ENCODE measurements at regions not wholly inside any gene's neighbourhood (a gene's known extent, or its start where the extent isn't known, plus 50 kb on each side); places are given as distances from the start of the nearest gene placed in this dataset.

- DNase-seq (ENCODE audit: low read depth, low spot score), result no peak
- H4K20me1 ChIP-seq (ENCODE audit: control insufficient read depth, extremely low read depth, insufficient read depth, low read length), result no peaks in the 10 kb centered on the region
- H2AFZ ChIP-seq (ENCODE audit: control insufficient read depth, low read length), result no peak overlapping the region
- no peaks in the 10 kb centered on the region for H3K79me2 ChIP-seq (ENCODE audit: control insufficient read depth, insufficient read depth, low read length)
- no peaks in the 10 kb centered on the region for H3K4me1 ChIP-seq (ENCODE audit: control insufficient read depth, extremely low read depth, insufficient read depth, low read length)
- no peak overlapping the region for H3K27ac ChIP-seq (ENCODE audit: control insufficient read depth, insufficient read depth, low read length)
- no peak for TF ChIP-seq EZH2 (IDR thresholded peaks at IDR 0.05; ENCODE audit: low read length)
- TF ChIP-seq CTCF (optimal IDR thresholded peaks at IDR 0.05 in 1 of 3, IDR thresholded peaks at IDR 0.05 in 1 of 3, conservative IDR thresholded peaks at IDR 0.05 in 1 of 3; ENCODE audit: extremely low read depth in 1 of 3, insufficient read depth in 2 of 3, low read length in 3 of 3), result no peak
- no peaks in the 10 kb centered on the region for H3K27me3 ChIP-seq (ENCODE audit: control insufficient read depth, extremely low read depth, insufficient read depth, low read length)
- no peak for FAIRE-seq
- no peaks in the 10 kb centered on the region for H3K9me3 ChIP-seq (ENCODE audit: control insufficient read depth, low read depth, low read length)
- H3K9me1 ChIP-seq (ENCODE audit: control insufficient read depth, extremely low read depth, insufficient read depth, low read length), result no peaks in the 10 kb centered on the region
- dilution Hi-C loops (cut with MboI; ENCODE audit: extremely low pct_ligation_motif_present, low sequenced_read_pairs), result no loop called here
- no peaks in the 10 kb centered on the region for H3K36me3 ChIP-seq (ENCODE audit: control insufficient read depth in 2 of 2, extremely low read depth in 1 of 2, insufficient read depth in 2 of 2, low read length in 2 of 2)
- H3K9ac ChIP-seq (ENCODE audit: control insufficient read depth, extremely low read depth, insufficient read depth, low read length), result no peak overlapping the region
- H3K4me2 ChIP-seq (ENCODE audit: control insufficient read depth, extremely low read depth, insufficient read depth, low read depth, low read length), result no peak overlapping the region
- no peak overlapping the region for H3K4me3 ChIP-seq (ENCODE audit: control insufficient read depth in 2 of 3, extremely low read depth in 1 of 3, insufficient read depth in 2 of 3, low read depth in 1 of 3, low read length in 3 of 3)
Observed at GRCh38 chr13:31853643-31854326, 114.5 kb downstream of the RXFP2 start.

- no peak overlapping the region for H3K4me2 ChIP-seq (ENCODE audit: control insufficient read depth, extremely low read depth, insufficient read depth, low read depth, low read length)
- no peak overlapping the region for H3K4me3 ChIP-seq (ENCODE audit: control insufficient read depth in 2 of 3, extremely low read depth in 1 of 3, insufficient read depth in 2 of 3, low read depth in 1 of 3, low read length in 3 of 3)
- H3K9me1 ChIP-seq (ENCODE audit: control insufficient read depth, extremely low read depth, insufficient read depth, low read length), result no peaks in the 10 kb centered on the region
- H3K9me3 ChIP-seq (ENCODE audit: control insufficient read depth, low read depth, low read length), result no peaks in the 10 kb centered on the region
- dilution Hi-C loops (cut with MboI; ENCODE audit: extremely low pct_ligation_motif_present, low sequenced_read_pairs), result no loop called here
- H3K36me3 ChIP-seq (ENCODE audit: control insufficient read depth in 2 of 2, extremely low read depth in 1 of 2, insufficient read depth in 2 of 2, low read length in 2 of 2), result no peaks in the 10 kb centered on the region
- FAIRE-seq (no peak), DNase-seq (ENCODE audit: low read depth, low spot score) (no peak)
- no peaks in the 10 kb centered on the region for H3K4me1 ChIP-seq (ENCODE audit: control insufficient read depth, extremely low read depth, insufficient read depth, low read length)
- TF ChIP-seq EZH2 (IDR thresholded peaks at IDR 0.05; ENCODE audit: low read length) (no peak), CTCF (optimal IDR thresholded peaks at IDR 0.05 in 1 of 3, IDR thresholded peaks at IDR 0.05 in 1 of 3, conservative IDR thresholded peaks at IDR 0.05 in 1 of 3; ENCODE audit: extremely low read depth in 1 of 3, insufficient read depth in 2 of 3, low read length in 3 of 3) (no peak)
- no peak overlapping the region for H3K27ac ChIP-seq (ENCODE audit: control insufficient read depth, insufficient read depth, low read length)
- H3K9ac ChIP-seq (ENCODE audit: control insufficient read depth, extremely low read depth, insufficient read depth, low read length), result no peak overlapping the region
- H2AFZ ChIP-seq (ENCODE audit: control insufficient read depth, low read length), result no peak overlapping the region
- H3K27me3 ChIP-seq (ENCODE audit: control insufficient read depth, extremely low read depth, insufficient read depth, low read length), result no peaks in the 10 kb centered on the region
- H3K79me2 ChIP-seq (ENCODE audit: control insufficient read depth, insufficient read depth, low read length), result no peaks in the 10 kb centered on the region
- H4K20me1 ChIP-seq (ENCODE audit: control insufficient read depth, extremely low read depth, insufficient read depth, low read length), result no peaks in the 10 kb centered on the region
Observed at GRCh38 chr13:31859571-31859970, 120.2 kb downstream of the RXFP2 start.
